SU-DHL-6 (cell line): ENCODE measurements at regions not wholly inside any gene's neighbourhood (a gene's known extent, or its start where the extent isn't known, plus 50 kb on each side); places are given as distances from the start of the nearest gene placed in this dataset.

Source experiments
- EZH2phosphoT487 ChIP-seq: fragments of 200-600 bp; sonication (generic), shearing (Covaris generic); conservative IDR thresholded peaks from 2 replicates; pipeline ENCODE4 v1.6.1; 2018; ENCODE audit warnings: mild to moderate bottlenecking, antibody characterized with exemption, low read length, moderate library complexity, mixed read lengths
- TF ChIP-seq, protein P1 (sequence below): fragments of 200-600 bp; sonication (generic); IDR thresholded peaks from one replicate; pipeline ENCODE4 v1.5.1; 2017; ENCODE audit warnings: antibody characterized with exemption, mild to moderate bottlenecking, low read length, moderate library complexity; ENCODE audit not compliant: insufficient read depth, poor library complexity, severe bottlenecking

DNA sequence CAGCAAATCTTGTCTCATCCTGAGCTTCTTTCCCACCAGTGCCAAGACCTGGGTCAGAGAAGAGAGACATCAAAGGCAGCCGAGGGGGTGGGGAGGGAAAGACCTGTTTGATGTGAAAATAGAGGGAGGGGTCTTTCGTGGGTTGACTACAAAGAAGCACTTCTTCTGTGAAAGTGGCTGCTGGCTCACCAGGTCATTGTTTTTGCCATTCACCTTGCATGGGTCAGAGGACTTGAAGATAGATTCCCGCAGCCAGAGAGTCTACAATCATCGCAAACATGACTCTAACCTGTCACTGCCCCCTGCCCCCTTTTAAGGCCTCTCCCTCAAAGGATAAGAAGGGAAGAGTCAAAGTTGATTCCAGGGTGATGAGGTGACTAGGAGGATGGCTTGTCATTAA is 166.1 kb upstream of the BMPER start:
- TF ChIP-seq, protein P1, sequence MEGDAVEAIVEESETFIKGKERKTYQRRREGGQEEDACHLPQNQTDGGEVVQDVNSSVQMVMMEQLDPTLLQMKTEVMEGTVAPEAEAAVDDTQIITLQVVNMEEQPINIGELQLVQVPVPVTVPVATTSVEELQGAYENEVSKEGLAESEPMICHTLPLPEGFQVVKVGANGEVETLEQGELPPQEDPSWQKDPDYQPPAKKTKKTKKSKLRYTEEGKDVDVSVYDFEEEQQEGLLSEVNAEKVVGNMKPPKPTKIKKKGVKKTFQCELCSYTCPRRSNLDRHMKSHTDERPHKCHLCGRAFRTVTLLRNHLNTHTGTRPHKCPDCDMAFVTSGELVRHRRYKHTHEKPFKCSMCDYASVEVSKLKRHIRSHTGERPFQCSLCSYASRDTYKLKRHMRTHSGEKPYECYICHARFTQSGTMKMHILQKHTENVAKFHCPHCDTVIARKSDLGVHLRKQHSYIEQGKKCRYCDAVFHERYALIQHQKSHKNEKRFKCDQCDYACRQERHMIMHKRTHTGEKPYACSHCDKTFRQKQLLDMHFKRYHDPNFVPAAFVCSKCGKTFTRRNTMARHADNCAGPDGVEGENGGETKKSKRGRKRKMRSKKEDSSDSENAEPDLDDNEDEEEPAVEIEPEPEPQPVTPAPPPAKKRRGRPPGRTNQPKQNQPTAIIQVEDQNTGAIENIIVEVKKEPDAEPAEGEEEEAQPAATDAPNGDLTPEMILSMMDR, result no peak
- TF ChIP-seq EZH2phosphoT487, result no peak
